Mesendoderm (in vitro differentiated cells): ENCODE measurements at regions not wholly inside any gene's neighbourhood (a gene's known extent, or its start where the extent isn't known, plus 50 kb on each side); places are given as distances from the start of the nearest gene placed in this dataset.

Source experiments
- DNase-seq: peaks from one replicate; pipeline ENCODE4 v3.0.0; 2013
- H2AK5ac ChIP-seq: 2 replicates; pipeline ENCODE4 v1.6.1; 2013; ENCODE audit warnings: low read length, inconsistent platforms
- H2BK120ac ChIP-seq: 2 replicates; pipeline ENCODE4 v1.6.1; 2013; ENCODE audit warnings: low read depth, mild to moderate bottlenecking, low read length, moderate library complexity, mixed read lengths
- H2BK15ac ChIP-seq: replicated peaks from 2 replicates; pipeline ENCODE4 v1.6.1; 2013; ENCODE audit warnings: low read depth, mild to moderate bottlenecking, moderate library complexity
- H2BK5ac ChIP-seq: 2 replicates; pipeline ENCODE4 v1.6.1; 2013; ENCODE audit warnings: low read length, inconsistent platforms
- H3K18ac ChIP-seq: 2 replicates; pipeline ENCODE4 v1.6.1; 2013; ENCODE audit warnings: mild to moderate bottlenecking, low read length, mixed read lengths
- H3K23ac ChIP-seq: one replicate; pipeline ENCODE4 v1.6.1; 2013; ENCODE audit warnings: low read length
- H3K27ac ChIP-seq: 2 replicates; pipeline ENCODE4 v1.5.1; 2013; ENCODE audit warnings: low read depth, mild to moderate bottlenecking, inconsistent platforms, low read length, moderate library complexity
- H3K27me3 ChIP-seq: 2 replicates; pipeline ENCODE4 v1.6.1; 2013; ENCODE audit warnings: low read length, control low read depth, mild to moderate bottlenecking, inconsistent platforms; ENCODE audit not compliant: insufficient read depth, poor library complexity
- H3K36me3 ChIP-seq: 2 replicates; pipeline ENCODE4 v1.6.1; 2013; ENCODE audit warnings: low read length, inconsistent platforms; ENCODE audit not compliant: control insufficient read depth, insufficient read depth
- H3K4ac ChIP-seq: one replicate; pipeline ENCODE4 v1.6.1; 2013; ENCODE audit warnings: low read depth, mild to moderate bottlenecking, low read length, moderate library complexity
- H3K4me1 ChIP-seq: 2 replicates; pipeline ENCODE4 v1.6.1; 2013; ENCODE audit warnings: low read depth, low read length, inconsistent platforms; ENCODE audit not compliant: control insufficient read depth
- H3K4me2 ChIP-seq: 2 replicates; pipeline ENCODE4 v1.6.1; 2013; ENCODE audit warnings: low read length
- H3K4me3 ChIP-seq: 2 replicates; pipeline ENCODE4 v1.5.1; 2013; ENCODE audit warnings: mild to moderate bottlenecking, low read length
- H3K56ac ChIP-seq: one replicate; pipeline ENCODE4 v1.6.1; 2013; ENCODE audit warnings: low read length
- H3K79me1 ChIP-seq: 2 replicates; pipeline ENCODE4 v1.6.1; 2013; ENCODE audit warnings: low read length, inconsistent platforms
- H3K79me2 ChIP-seq: 2 replicates; pipeline ENCODE4 v1.6.1; 2013; ENCODE audit warnings: mild to moderate bottlenecking, low read length; ENCODE audit not compliant: control insufficient read depth, insufficient read depth
- H3K9ac ChIP-seq: 2 replicates; pipeline ENCODE4 v1.6.1; 2013; ENCODE audit warnings: low read length, inconsistent platforms
- H4K5ac ChIP-seq: one replicate; pipeline ENCODE4 v1.6.1; 2013; ENCODE audit warnings: low read length
- H4K8ac ChIP-seq: one replicate; pipeline ENCODE4 v1.6.1; 2013; ENCODE audit warnings: low read depth, mild to moderate bottlenecking, control low read depth, low read length, moderate library complexity
- WGBS: extraction: QIAGEN DNeasy Blood & Tissue Kit; methylation state at CpG from one replicate; pipeline ENCODE4 v1.1.7; 2013; ENCODE audit warnings: low lambda C conversion rate, missing lambda C conversion rate; ENCODE audit not compliant: insufficient coverage; ENCODE audit errors: extremely low coverage; 5-methylcytosine and 5-hydroxymethylcytosine counted together

GRCh38 chr6:92361990-92362389 is 1057.4 kb downstream of the EPHA7 start:
- H2BK15ac ChIP-seq = no peak overlapping the region
- H2BK120ac ChIP-seq = no peak overlapping the region
- H3K23ac ChIP-seq = no peak overlapping the region
- H4K5ac ChIP-seq = no peak overlapping the region
- H3K79me1 ChIP-seq = no peaks in the 10 kb centered on the region
- H2AK5ac ChIP-seq = no peak overlapping the region
- no peak overlapping the region for H3K9ac ChIP-seq
- H4K8ac ChIP-seq = no peak overlapping the region
- no CpG with 5 or more reads among the region's 9 CpGs for WGBS
- no peak overlapping the region for H3K27ac ChIP-seq
- H3K4me3 ChIP-seq = no peak overlapping the region
- H3K56ac ChIP-seq = no peak overlapping the region
- no peak overlapping the region for H2BK5ac ChIP-seq
- H3K4me1 ChIP-seq = no peaks in the 10 kb centered on the region
- H3K27me3 ChIP-seq = no peaks in the 10 kb centered on the region
- no peak overlapping the region for H3K18ac ChIP-seq
- DNase-seq = no peak
- no peaks in the 10 kb centered on the region for H3K36me3 ChIP-seq
- no peak overlapping the region for H3K4ac ChIP-seq
- H3K79me2 ChIP-seq = no peaks in the 10 kb centered on the region
- no peak overlapping the region for H3K4me2 ChIP-seq

- Histone ChIP-seq H3K4me3 (no peak overlapping the region), H2BK5ac (no peak overlapping the region), H3K27me3 (no peaks in the 10 kb centered on the region), H3K23ac (no peak overlapping the region), H3K79me1 (no peaks in the 10 kb centered on the region), H3K4me2 (no peak overlapping the region), H3K9ac (no peak overlapping the region), H3K36me3 (no peaks in the 10 kb centered on the region), H2BK15ac (no peak overlapping the region), H4K5ac (no peak overlapping the region), H4K8ac (no peak overlapping the region), H2BK120ac (no peak overlapping the region), H2AK5ac (no peak overlapping the region), H3K4me1 (no peaks in the 10 kb centered on the region), H3K56ac (no peak overlapping the region), H3K27ac (no peak overlapping the region), H3K79me2 (no peaks in the 10 kb centered on the region), H3K4ac (no peak overlapping the region), H3K18ac (no peak overlapping the region)
- peak; percentile 7 for DNase-seq
- no CpG with 5 or more reads among the region's 2 CpGs for WGBS
Observed at GRCh38 chr6:92354270-92354829, 1065.0 kb downstream of the EPHA7 start.

GRCh38 chr6:92352130-92352529 is 1067.2 kb downstream of the EPHA7 start:
- H4K5ac ChIP-seq = no peak overlapping the region
- H2BK15ac ChIP-seq = no peak overlapping the region
- DNase-seq = no peak
- no peaks in the 10 kb centered on the region for H3K4me1 ChIP-seq
- no peaks in the 10 kb centered on the region for H3K27me3 ChIP-seq
- H2BK5ac ChIP-seq = no peak overlapping the region
- no peaks in the 10 kb centered on the region for H3K79me2 ChIP-seq
- H2AK5ac ChIP-seq = no peak overlapping the region
- H4K8ac ChIP-seq = no peak overlapping the region
- H3K79me1 ChIP-seq = no peaks in the 10 kb centered on the region
- H3K27ac ChIP-seq = no peak overlapping the region
- H2BK120ac ChIP-seq = no peak overlapping the region
- H3K9ac ChIP-seq = no peak overlapping the region
- no peak overlapping the region for H3K23ac ChIP-seq
- WGBS = no CpG with 5 or more reads among the region's 2 CpGs
- no peaks in the 10 kb centered on the region for H3K36me3 ChIP-seq
- no peak overlapping the region for H3K18ac ChIP-seq
- H3K56ac ChIP-seq = no peak overlapping the region
- H3K4ac ChIP-seq = no peak overlapping the region
- no peak overlapping the region for H3K4me2 ChIP-seq
- H3K4me3 ChIP-seq = no peak overlapping the region

GRCh38 chr6:92341201-92341600 is 1078.2 kb downstream of the EPHA7 start:
- no peak overlapping the region for H2BK120ac ChIP-seq
- H2BK15ac ChIP-seq = no peak overlapping the region
- H3K27ac ChIP-seq = no peak overlapping the region
- DNase-seq = no peak
- no peak overlapping the region for H3K4me3 ChIP-seq
- no peak overlapping the region for H3K4ac ChIP-seq
- no peak overlapping the region for H4K8ac ChIP-seq
- no peaks in the 10 kb centered on the region for H3K79me1 ChIP-seq
- no peak overlapping the region for H3K9ac ChIP-seq
- H3K79me2 ChIP-seq = no peaks in the 10 kb centered on the region
- H3K56ac ChIP-seq = no peak overlapping the region
- no peaks in the 10 kb centered on the region for H3K4me1 ChIP-seq
- no peak overlapping the region for H3K18ac ChIP-seq
- no peaks in the 10 kb centered on the region for H3K36me3 ChIP-seq
- H3K23ac ChIP-seq = no peak overlapping the region
- no peak overlapping the region for H4K5ac ChIP-seq
- no peak overlapping the region for H3K4me2 ChIP-seq
- H2BK5ac ChIP-seq = no peak overlapping the region
- no CpG with 5 or more reads among the region's 3 CpGs for WGBS
- H3K27me3 ChIP-seq = no peaks in the 10 kb centered on the region
- no peak overlapping the region for H2AK5ac ChIP-seq

GRCh38 chr6:92339936-92340640 is 1079.3 kb downstream of the EPHA7 start:
- H3K79me2 ChIP-seq = no peaks in the 10 kb centered on the region
- WGBS = no CpG with 5 or more reads among the region's 4 CpGs

GRCh38 chr6:92337571-92337970 is 1081.8 kb downstream of the EPHA7 start:
- Histone ChIP-seq H2AK5ac (no peak overlapping the region), H3K27me3 (no peaks in the 10 kb centered on the region), H3K4me2 (no peak overlapping the region), H3K36me3 (no peaks in the 10 kb centered on the region), H3K23ac (no peak overlapping the region), H3K18ac (no peak overlapping the region), H3K27ac (no peak overlapping the region), H3K4me3 (no peak overlapping the region), H2BK15ac (no peak overlapping the region), H3K56ac (no peak overlapping the region), H3K79me2 (no peaks in the 10 kb centered on the region), H4K5ac (no peak overlapping the region), H3K79me1 (no peaks in the 10 kb centered on the region), H2BK5ac (no peak overlapping the region), H3K9ac (no peak overlapping the region), H2BK120ac (no peak overlapping the region), H4K8ac (no peak overlapping the region), H3K4ac (no peak overlapping the region), H3K4me1 (no peaks in the 10 kb centered on the region)
- no peak for DNase-seq
- no CpG with 5 or more reads among the region's 2 CpGs for WGBS

More at GRCh38 chr6:92339936-92340640, 1079.3 kb downstream of the EPHA7 start:
- Histone ChIP-seq H3K36me3 (no peaks in the 10 kb centered on the region), H2AK5ac (no peak overlapping the region), H3K4ac (no peak overlapping the region), H2BK15ac (no peak overlapping the region), H3K27me3 (no peaks in the 10 kb centered on the region), H3K4me3 (no peak overlapping the region), H4K8ac (no peak overlapping the region), H3K79me1 (no peaks in the 10 kb centered on the region), H2BK120ac (no peak overlapping the region), H3K23ac (no peak overlapping the region), H3K9ac (no peak overlapping the region), H3K4me1 (no peaks in the 10 kb centered on the region), H3K56ac (no peak overlapping the region), H4K5ac (no peak overlapping the region), H3K18ac (no peak overlapping the region), H2BK5ac (no peak overlapping the region), H3K4me2 (no peak overlapping the region), H3K27ac (no peak overlapping the region)
- DNase-seq = no peak
